HG03045 (cell line): ENCODE measurements at regions not wholly inside any gene's neighbourhood (a gene's known extent, or its start where the extent isn't known, plus 50 kb on each side); places are given as distances from the start of the nearest gene placed in this dataset.

Experiments used
- ATAC-seq: cut with Tn5 transposase; IDR thresholded peaks from one replicate; pipeline ENCODE4 v1.9.1; 2021; ENCODE audit warnings: mild to moderate bottlenecking, moderate library complexity; ENCODE audit not compliant: unreplicated experiment

- ATAC-seq: no peak
Observed at GRCh38 chr18:38413193-38413592, 847.6 kb upstream of the CELF4 start.

DNA sequence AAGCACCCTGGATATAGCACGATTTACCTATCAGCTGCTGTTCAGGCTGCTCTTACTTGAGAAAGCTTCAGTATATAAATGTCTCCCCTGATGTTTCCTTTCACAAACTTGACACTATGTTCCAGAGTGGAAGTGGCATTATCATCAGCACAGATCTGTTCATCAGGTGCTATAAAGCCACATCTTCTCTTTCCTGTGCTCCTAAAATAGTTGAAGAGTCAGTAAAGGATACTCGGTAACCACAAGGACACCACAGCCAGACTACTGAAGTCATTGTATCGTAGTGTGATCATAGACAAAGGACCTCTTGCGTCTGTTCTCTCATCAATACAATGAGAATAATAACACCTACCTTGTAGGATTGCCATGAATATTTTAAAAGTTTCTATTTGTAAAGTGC is 841.0 kb upstream of the CELF4 start:
- ATAC-seq: no peak

DNA sequence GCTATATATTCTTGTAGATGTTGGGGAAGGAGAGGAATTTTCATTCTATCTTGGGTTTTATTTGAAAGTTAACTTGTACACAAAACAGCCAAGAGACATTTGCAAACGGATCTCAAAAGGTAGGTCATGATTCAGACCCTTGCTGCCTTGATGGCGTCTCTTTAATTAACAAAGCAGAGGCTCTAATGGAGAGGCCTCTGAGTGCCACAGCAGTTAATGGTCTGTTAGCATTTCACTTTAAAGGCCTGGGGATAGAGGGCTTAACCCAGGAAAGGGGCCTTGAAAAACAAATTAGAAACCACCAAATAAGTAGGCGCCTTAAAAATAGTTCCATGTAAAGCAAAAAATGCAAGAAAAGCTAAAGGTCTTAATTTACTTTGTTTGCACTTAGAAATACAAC is 836.9 kb upstream of the CELF4 start:
- ATAC-seq: no peak

GRCh38 chr18:38397094-38397493 is 831.5 kb upstream of the CELF4 start:
- no peak for ATAC-seq

DNA sequence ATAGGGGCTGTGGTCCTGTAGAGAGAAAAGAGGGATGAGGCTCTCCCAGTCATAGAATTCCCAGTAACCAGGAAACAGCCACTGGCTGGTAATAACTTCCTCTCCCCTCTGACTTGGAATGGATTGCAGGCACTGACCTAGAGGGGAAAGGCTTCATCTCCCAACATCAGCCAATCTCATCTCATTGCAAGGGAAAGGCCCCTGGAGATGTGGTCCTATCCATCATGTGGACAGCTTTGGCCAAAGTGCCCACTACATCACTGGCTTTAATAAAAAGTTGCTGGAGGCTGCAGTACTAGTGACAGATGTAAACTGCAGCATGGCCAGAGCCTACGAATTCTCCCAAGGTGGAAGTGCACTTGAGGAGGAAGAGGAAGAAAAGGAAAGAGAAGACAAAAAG is 820.5 kb upstream of the CELF4 start:
- ATAC-seq: no peak

GRCh38 chr18:38369772-38370690 is 804.4 kb upstream of the CELF4 start:
- no peak for ATAC-seq

GRCh38 chr18:38368886-38369285 is 803.3 kb upstream of the CELF4 start:
- no peak for ATAC-seq

- no peak for ATAC-seq
Observed at GRCh38 chr18:38368246-38368645, 802.6 kb upstream of the CELF4 start.

DNA sequence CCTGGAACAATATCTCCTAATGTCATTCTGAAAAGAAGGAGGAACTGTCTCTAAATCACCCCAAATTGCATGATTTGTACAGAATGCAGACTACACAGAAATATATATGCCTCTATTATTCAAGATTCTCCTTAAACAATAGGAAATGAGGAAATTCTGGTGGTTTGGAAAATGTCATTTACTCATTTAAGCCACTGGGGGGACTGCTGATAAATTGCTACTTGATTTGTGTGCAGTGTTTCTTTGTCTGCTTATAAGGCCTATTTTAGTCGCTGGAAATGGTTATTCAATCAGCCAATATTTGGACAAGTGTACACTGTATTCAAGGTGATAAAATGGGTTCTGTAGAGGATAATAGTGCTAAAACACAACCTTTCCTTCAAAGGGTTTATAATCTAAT is 801.9 kb upstream of the CELF4 start:
- ATAC-seq: no peak

- no peak for ATAC-seq
Observed at GRCh38 chr18:38362286-38362792, 796.7 kb upstream of the CELF4 start.

DNA sequence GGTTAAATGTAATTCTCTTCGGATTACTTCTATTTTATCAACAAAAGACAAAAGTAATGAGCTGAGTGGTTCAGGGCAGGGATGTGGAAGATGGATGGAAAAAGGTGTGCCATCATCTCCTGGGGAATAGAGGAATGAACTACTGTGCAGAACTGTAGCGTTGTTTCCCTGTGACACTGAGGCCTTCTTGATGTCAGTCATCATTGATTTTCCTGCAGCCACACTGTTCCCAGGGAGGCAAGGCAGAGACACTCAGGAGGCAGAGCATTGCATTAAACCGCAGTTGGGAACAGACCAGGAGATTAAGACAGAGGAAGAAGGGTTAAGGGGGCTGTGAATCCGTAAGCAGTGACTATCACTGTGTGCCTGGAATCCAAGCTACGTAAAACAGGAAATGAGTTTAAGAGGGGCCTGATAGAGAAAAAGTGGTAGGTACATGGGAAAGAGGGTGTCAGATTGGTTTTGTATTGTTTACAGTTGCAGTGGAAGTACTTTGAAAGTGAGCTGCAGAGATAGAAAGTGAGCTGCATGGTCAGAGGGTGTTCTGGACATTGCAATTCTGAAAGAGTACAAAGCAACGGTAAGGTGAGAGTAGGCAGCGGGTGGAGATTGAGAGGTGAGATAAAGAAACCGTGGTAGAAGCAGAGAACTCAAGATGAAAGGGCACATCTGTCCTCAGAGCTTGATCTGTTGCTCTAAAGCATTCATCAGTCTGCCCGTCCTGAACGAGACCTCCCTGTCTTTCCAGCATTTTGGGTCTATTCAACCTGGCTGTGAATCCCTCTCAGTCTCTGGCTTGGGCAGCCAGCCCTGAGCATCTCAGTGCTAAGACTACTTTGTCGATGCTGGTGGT is 793.4 kb upstream of the CELF4 start:
- ATAC-seq: no peak

- ATAC-seq: no peak
Observed at GRCh38 chr18:38353149-38353548, 787.6 kb upstream of the CELF4 start.

DNA sequence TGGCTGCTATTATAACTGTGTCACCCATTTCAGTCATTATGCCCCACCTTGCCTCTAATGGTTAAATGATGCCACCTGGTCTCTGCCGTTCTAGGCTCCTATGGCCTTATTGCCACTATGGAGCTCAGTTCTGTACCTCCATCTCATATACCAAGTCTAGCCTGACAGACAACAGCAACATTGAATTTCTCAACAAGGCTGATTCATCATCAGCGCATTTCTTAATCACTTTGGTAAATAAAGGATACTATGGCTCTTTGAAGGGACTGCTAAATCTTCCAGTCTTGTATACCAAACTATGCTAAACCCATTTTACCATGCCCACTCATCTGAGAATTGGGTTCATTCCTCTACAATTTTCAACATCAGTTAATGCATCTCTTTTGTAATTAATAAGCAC is 784.5 kb upstream of the CELF4 start:
- ATAC-seq: no peak

GRCh38 chr18:38330573-38330972 is 765.0 kb upstream of the CELF4 start:
- ATAC-seq: no peak

DNA sequence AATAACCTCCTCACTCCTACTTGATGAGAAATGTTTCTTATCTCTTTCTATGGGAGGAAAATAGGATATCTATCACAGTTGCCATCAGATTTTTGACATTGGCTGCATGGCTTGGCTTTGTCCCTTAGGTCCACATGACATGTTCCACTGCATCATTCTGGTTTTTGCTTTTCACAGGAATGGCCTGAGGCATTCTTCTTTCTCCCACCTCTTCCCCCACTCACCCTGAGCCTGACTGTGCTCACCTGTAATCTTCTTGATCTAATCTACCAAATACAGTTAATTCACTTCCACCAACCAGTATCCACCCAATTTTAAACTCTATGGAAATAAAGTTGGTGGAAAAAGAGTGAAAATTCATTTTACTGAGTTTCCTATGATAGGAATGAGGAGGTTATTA is 763.5 kb upstream of the CELF4 start:
- no peak for ATAC-seq

GRCh38 chr18:38322206-38322605 is 756.6 kb upstream of the CELF4 start:
- no peak for ATAC-seq

DNA sequence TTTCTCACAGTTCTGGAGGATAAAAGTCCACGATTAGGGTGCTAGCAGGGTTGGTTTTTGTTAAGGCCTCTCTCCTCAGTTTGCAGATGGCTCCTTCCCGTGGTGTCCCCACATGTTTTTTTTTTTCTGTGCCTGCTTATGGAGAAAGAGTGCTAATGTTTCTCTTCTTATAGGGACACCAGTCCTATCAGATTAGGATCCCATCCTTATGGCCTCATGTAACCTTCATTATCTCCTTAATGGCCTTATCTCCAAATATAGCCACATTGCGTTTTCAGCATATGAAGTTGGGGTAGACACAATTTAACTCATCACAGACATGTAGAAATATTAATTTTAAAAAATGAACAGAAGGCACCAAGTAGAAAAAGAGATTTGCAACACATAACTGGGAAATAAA is 755.7 kb upstream of the CELF4 start:
- no peak for ATAC-seq

- ATAC-seq: no peak
Observed at GRCh38 chr18:38318416-38318815, 752.8 kb upstream of the CELF4 start.

- ATAC-seq: no peak
Observed at GRCh38 chr18:38313831-38314230, 748.2 kb upstream of the CELF4 start.

- no peak for ATAC-seq
Observed at GRCh38 chr18:38312532-38312931, 746.9 kb upstream of the CELF4 start.

DNA sequence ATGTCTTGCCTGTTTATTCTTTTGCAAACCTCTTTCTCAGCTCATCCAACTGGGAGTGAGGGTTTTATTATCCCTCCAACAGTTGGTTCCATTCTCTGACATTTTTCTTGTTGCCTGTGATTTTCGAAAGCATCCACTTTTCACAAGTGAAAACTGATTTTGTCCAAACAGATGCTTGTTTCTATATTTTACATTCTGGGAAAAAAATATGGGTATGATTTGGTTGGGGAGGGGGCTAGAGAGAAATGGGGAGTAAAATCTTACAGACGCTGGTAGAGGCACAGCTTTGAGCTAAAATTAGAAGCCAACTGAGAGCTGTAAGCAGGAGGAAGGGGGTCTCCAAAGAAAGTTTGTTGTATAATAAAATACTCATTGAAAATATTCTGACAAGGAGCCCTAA is 745.3 kb upstream of the CELF4 start:
- ATAC-seq: no peak

GRCh38 chr18:38307914-38308313 is 742.3 kb upstream of the CELF4 start:
- no peak for ATAC-seq
